ENCODE measurements at regions not wholly inside any gene's neighbourhood (a gene's known extent, or its start where the extent isn't known, plus 50 kb on each side); places are given as distances from the start of the nearest gene placed in this dataset.

DNA sequence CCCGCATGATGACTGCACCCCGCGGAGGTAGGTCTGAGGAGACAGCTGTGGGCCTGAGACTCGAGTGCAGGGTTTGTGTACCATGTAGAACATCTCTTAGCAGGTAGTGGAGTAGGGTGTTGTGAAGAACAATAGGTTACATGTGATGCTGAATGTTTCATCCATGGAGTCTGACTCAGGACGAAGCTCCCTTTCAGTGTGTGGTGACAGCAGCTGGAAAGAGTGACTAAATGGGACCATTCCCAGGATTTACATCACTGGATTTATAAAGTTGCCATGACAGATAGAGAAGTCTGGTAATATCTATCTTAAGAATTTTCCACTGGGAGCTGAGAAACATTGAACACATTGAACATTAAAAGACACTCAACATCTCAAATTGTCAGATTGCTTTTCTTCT is 259.6 kb upstream of the RGS6 start:
- TF ChIP-seq, protein P1, sequence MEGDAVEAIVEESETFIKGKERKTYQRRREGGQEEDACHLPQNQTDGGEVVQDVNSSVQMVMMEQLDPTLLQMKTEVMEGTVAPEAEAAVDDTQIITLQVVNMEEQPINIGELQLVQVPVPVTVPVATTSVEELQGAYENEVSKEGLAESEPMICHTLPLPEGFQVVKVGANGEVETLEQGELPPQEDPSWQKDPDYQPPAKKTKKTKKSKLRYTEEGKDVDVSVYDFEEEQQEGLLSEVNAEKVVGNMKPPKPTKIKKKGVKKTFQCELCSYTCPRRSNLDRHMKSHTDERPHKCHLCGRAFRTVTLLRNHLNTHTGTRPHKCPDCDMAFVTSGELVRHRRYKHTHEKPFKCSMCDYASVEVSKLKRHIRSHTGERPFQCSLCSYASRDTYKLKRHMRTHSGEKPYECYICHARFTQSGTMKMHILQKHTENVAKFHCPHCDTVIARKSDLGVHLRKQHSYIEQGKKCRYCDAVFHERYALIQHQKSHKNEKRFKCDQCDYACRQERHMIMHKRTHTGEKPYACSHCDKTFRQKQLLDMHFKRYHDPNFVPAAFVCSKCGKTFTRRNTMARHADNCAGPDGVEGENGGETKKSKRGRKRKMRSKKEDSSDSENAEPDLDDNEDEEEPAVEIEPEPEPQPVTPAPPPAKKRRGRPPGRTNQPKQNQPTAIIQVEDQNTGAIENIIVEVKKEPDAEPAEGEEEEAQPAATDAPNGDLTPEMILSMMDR (IDR thresholded peaks at IDR 0.05), result no peak
- TF ChIP-seq POLR2AphosphoS5 (IDR thresholded peaks at IDR 0.05) (no peak), POLR2A (IDR thresholded peaks at IDR 0.05) (no peak)

Measured in prostate gland (tissue), 2 donors.